Endodermal cell (in vitro differentiated cells): ENCODE measurements at regions not wholly inside any gene's neighbourhood (a gene's known extent, or its start where the extent isn't known, plus 50 kb on each side); places are given as distances from the start of the nearest gene placed in this dataset.

Experiments
- DNase-seq: peaks from one replicate; pipeline ENCODE4 v3.0.0-alpha.2; 2017
- H3K27ac ChIP-seq: 2 replicates; pipeline ENCODE4 v1.5.1; 2013; ENCODE audit warnings: mild to moderate bottlenecking, low read depth, low read length, moderate library complexity
- H3K27me3 ChIP-seq: 2 replicates; pipeline ENCODE4 v1.6.1; 2013; ENCODE audit warnings: mild to moderate bottlenecking, low read length, moderate library complexity; ENCODE audit not compliant: insufficient read depth, control insufficient read depth, poor library complexity, severe bottlenecking
- H3K36me3 ChIP-seq: 2 replicates; pipeline ENCODE4 v1.7.0; 2013; ENCODE audit warnings: mild to moderate bottlenecking, low read length, moderate library complexity; ENCODE audit not compliant: control insufficient read depth, insufficient read depth
- H3K4me1 ChIP-seq: one replicate; pipeline ENCODE4 v1.7.0; 2013; ENCODE audit warnings: low read length; ENCODE audit not compliant: control insufficient read depth, insufficient read depth
- H3K4me3 ChIP-seq: 2 replicates; pipeline ENCODE4 v1.5.1; 2013; ENCODE audit warnings: mild to moderate bottlenecking, low read length, moderate library complexity
- H3K9ac ChIP-seq: 2 replicates; pipeline ENCODE4 v1.6.1; 2013; ENCODE audit warnings: mild to moderate bottlenecking, low read length, moderate library complexity; ENCODE audit not compliant: poor library complexity, severe bottlenecking; ENCODE audit errors: extremely low read depth
- H3K9me3 ChIP-seq: 2 replicates; pipeline ENCODE4 v1.6.1; 2013; ENCODE audit warnings: mild to moderate bottlenecking, low read length, moderate library complexity; ENCODE audit not compliant: control insufficient read depth
- H3K27ac Mint-ChIP-seq: 2 replicates; pipeline ENCODE4 v1.8.0; 2020; ENCODE audit warnings: mixed read lengths
- H3K27me3 Mint-ChIP-seq: 2 replicates; pipeline ENCODE4 v1.8.0; 2021; ENCODE audit warnings: mild to moderate bottlenecking, mixed read lengths; ENCODE audit not compliant: insufficient read depth
- H3K36me3 Mint-ChIP-seq: 2 replicates; pipeline ENCODE4 v1.8.0; 2020; ENCODE audit warnings: low read depth, mixed read lengths
- H3K4me1 Mint-ChIP-seq: 2 replicates; pipeline ENCODE4 v1.8.0; 2020; ENCODE audit warnings: mixed read lengths
- H3K4me3 Mint-ChIP-seq: 2 replicates; pipeline ENCODE4 v1.8.0; 2020; ENCODE audit warnings: mild to moderate bottlenecking, moderate library complexity, mixed read lengths
- H3K9me3 Mint-ChIP-seq: 2 replicates; pipeline ENCODE4 v1.8.0; 2020; ENCODE audit warnings: mild to moderate bottlenecking, mixed read lengths
- CTCF ChIP-seq: fragments of 200-600 bp; sonication (generic); conservative IDR thresholded peaks from 2 replicates; pipeline ENCODE4 v1.5.0; 2021; ENCODE audit warnings: antibody characterized with exemption, mild to moderate bottlenecking
- WGBS, 2 experiments: methylation state at CpG; one replicate each; pipeline versions ENCODE4 v1.1.5 to v1.1.7; 2013; ENCODE audit warnings: missing lambda C conversion rate in 2 of 2, mixed read lengths in 1 of 2; ENCODE audit not compliant: insufficient coverage in 1 of 2, insufficient read length in 1 of 2; 5-methylcytosine and 5-hydroxymethylcytosine counted together

GRCh38 chr13:50643060-50643459, 200.4 kb downstream of the DLEU7 start:
- no peak for TF ChIP-seq CTCF
- Histone ChIP-seq H3K36me3 (no peaks in the 10 kb centered on the region), H3K9me3 (no peaks in the 10 kb centered on the region), H3K4me1 (no peaks in the 10 kb centered on the region), H3K27ac (no peak overlapping the region), H3K27me3 (no peaks in the 10 kb centered on the region), H3K9ac (no peak overlapping the region), H3K4me3 (no peak overlapping the region)
- H3K36me3 Mint-ChIP-seq = no peaks in the 10 kb centered on the region
- no peak overlapping the region for H3K4me3 Mint-ChIP-seq
- WGBS, 2 experiments = 87 to 98% methylated on average over 4 to 5 of the region's 5 CpGs
- DNase-seq = no peak
- H3K9me3 Mint-ChIP-seq = no peaks in the 10 kb centered on the region
- H3K27me3 Mint-ChIP-seq = peaks cover 62% of the 10 kb centered on the region
- no peak overlapping the region for H3K27ac Mint-ChIP-seq
- peaks cover 5% of the 10 kb centered on the region for H3K4me1 Mint-ChIP-seq

GRCh38 chr13:50644081-50644871, 199.2 kb downstream of the DLEU7 start:
- Mint-ChIP-seq H3K4me3 (no peak overlapping the region), H3K36me3 (no peaks in the 10 kb centered on the region), H3K27ac (no peak overlapping the region), H3K9me3 (no peaks in the 10 kb centered on the region), H3K4me1 (peaks cover 5% of the 10 kb centered on the region), H3K27me3 (peaks cover 65% of the 10 kb centered on the region)
- Histone ChIP-seq H3K9me3 (no peaks in the 10 kb centered on the region), H3K36me3 (no peaks in the 10 kb centered on the region), H3K4me3 (no peak overlapping the region), H3K27me3 (no peaks in the 10 kb centered on the region), H3K27ac (no peak overlapping the region), H3K9ac (no peak overlapping the region), H3K4me1 (no peaks in the 10 kb centered on the region)
- DNase-seq = no peak
- 88 to 96% methylated on average over 3 to 5 of the region's 5 CpGs for WGBS, 2 experiments
- no peak for TF ChIP-seq CTCF

GRCh38 chr13:50645092-50645491, 198.4 kb downstream of the DLEU7 start:
- no peaks in the 10 kb centered on the region for H3K4me1 ChIP-seq
- no peak for TF ChIP-seq CTCF
- H3K36me3 Mint-ChIP-seq = no peaks in the 10 kb centered on the region
- H3K4me3 ChIP-seq = no peak overlapping the region
- no peaks in the 10 kb centered on the region for H3K9me3 ChIP-seq
- H3K4me1 Mint-ChIP-seq = peaks cover 5% of the 10 kb centered on the region
- H3K4me3 Mint-ChIP-seq = no peak overlapping the region
- H3K27me3 Mint-ChIP-seq = peaks cover 72% of the 10 kb centered on the region
- WGBS, 2 experiments = 89 to 93% methylated on average over 2 to 4 of the region's 4 CpGs
- no peak overlapping the region for H3K27ac ChIP-seq
- DNase-seq = no peak
- no peaks in the 10 kb centered on the region for H3K27me3 ChIP-seq
- H3K36me3 ChIP-seq = no peaks in the 10 kb centered on the region
- no peaks in the 10 kb centered on the region for H3K9me3 Mint-ChIP-seq
- H3K27ac Mint-ChIP-seq = no peak overlapping the region
- H3K9ac ChIP-seq = no peak overlapping the region
